SK-N-SH treated with all-trans-retinoic acid at 6 μM for 48 hours (cell line): ENCODE measurements at regions not wholly inside any gene's neighbourhood (a gene's known extent, or its start where the extent isn't known, plus 50 kb on each side); places are given as distances from the start of the nearest gene placed in this dataset.

Experiments
- ATAC-seq: fragments of 200-7000 bp; cut with Tn5 transposase; 3 replicates; pipeline ENCODE4 v1.9.1; 2020; ENCODE audit warnings: mild to moderate bottlenecking, moderate library complexity
- ARNTL ChIP-seq: fragments of 450-650 bp; formaldehyde crosslinking; IDR thresholded peaks from 2 replicates; pipeline ENCODE4 v1.5.0; 2020; ENCODE audit warnings: low read depth, mild to moderate bottlenecking, moderate library complexity, borderline replicate concordance
- BACH2 ChIP-seq: fragments of 250-450 bp; sonication (Bioruptor Pico); IDR thresholded peaks from 2 replicates; pipeline ENCODE4 v1.9.0; 2021; ENCODE audit warnings: mild to moderate bottlenecking, borderline replicate concordance
- CSDC2 ChIP-seq: fragments of 250-450 bp; sonication (Bioruptor Pico); IDR thresholded peaks from 2 replicates; pipeline ENCODE4 v1.5.0; 2020; ENCODE audit warnings: mild to moderate bottlenecking, moderate library complexity
- CSRNP3 ChIP-seq: fragments of 250-450 bp; sonication (Bioruptor Pico); IDR thresholded peaks from 2 replicates; pipeline ENCODE4 v1.5.1; 2021; ENCODE audit warnings: mild to moderate bottlenecking, moderate library complexity
- ESRRG ChIP-seq: fragments of 250-450 bp; sonication (Bioruptor Pico); IDR thresholded peaks from 2 replicates; pipeline ENCODE4 v1.6.1; 2021; ENCODE audit warnings: mild to moderate bottlenecking
- GLIS3 ChIP-seq: fragments of 250-450 bp; sonication (Bioruptor Pico); IDR thresholded peaks from 2 replicates; pipeline ENCODE4 v1.5.0; 2020; ENCODE audit warnings: mild to moderate bottlenecking, moderate library complexity
- OSR1 ChIP-seq: fragments of 250-450 bp; sonication (Bioruptor Pico); IDR thresholded peaks from 2 replicates; pipeline ENCODE4 v1.8.0; 2022; ENCODE audit warnings: moderate library complexity, mild to moderate bottlenecking, inconsistent platforms
- PATZ1 ChIP-seq: fragments of 250-450 bp; sonication (Bioruptor Pico); IDR thresholded peaks from 2 replicates; pipeline ENCODE4 v1.8.0; 2020; ENCODE audit warnings: mild to moderate bottlenecking, moderate library complexity, borderline replicate concordance
- PPARA ChIP-seq: fragments of 250-450 bp; sonication (Bioruptor Pico); IDR thresholded peaks from 2 replicates; pipeline ENCODE4 v1.5.0; 2020; ENCODE audit warnings: mild to moderate bottlenecking, borderline replicate concordance
- SNAI2 ChIP-seq: fragments of 250-450 bp; sonication (Bioruptor Pico); IDR thresholded peaks from 2 replicates; pipeline ENCODE4 v1.5.0; 2020; ENCODE audit warnings: mild to moderate bottlenecking, moderate library complexity
- TCF4 ChIP-seq: fragments of 250-450 bp; sonication (Bioruptor Pico); IDR thresholded peaks from 2 replicates; pipeline ENCODE4 v1.8.0; 2021; ENCODE audit warnings: mild to moderate bottlenecking, moderate library complexity, borderline replicate concordance
- TOX ChIP-seq: fragments of 250-450 bp; sonication (Bioruptor Pico); IDR thresholded peaks from 2 replicates; pipeline ENCODE4 v1.8.0; 2021; ENCODE audit warnings: mild to moderate bottlenecking, moderate library complexity, borderline replicate concordance
- ZC3H10 ChIP-seq: fragments of 250-450 bp; sonication (Bioruptor Pico); IDR thresholded peaks from 2 replicates; pipeline ENCODE4 v1.5.1; 2021; ENCODE audit warnings: mild to moderate bottlenecking, moderate library complexity
- ZFP3 ChIP-seq: fragments of 250-450 bp; sonication (Bioruptor Pico); IDR thresholded peaks from 2 replicates; pipeline ENCODE4 v1.5.0; 2020; ENCODE audit warnings: mild to moderate bottlenecking, moderate library complexity
- ZFP30 ChIP-seq: fragments of 450-650 bp; formaldehyde crosslinking; IDR thresholded peaks from 2 replicates; pipeline ENCODE4 v1.5.0; 2022; ENCODE audit warnings: mild to moderate bottlenecking, moderate library complexity
- ZNF565 ChIP-seq: fragments of 450-650 bp; formaldehyde crosslinking; conservative IDR thresholded peaks from 2 replicates; pipeline ENCODE4 v1.5.0; 2020; ENCODE audit warnings: low read depth, mild to moderate bottlenecking, moderate library complexity
- ZNF8 ChIP-seq: fragments of 450-650 bp; formaldehyde crosslinking; IDR thresholded peaks from 2 replicates; pipeline ENCODE4 v1.5.0; 2020; ENCODE audit warnings: mild to moderate bottlenecking, moderate library complexity
- TF ChIP-seq, protein P1 (sequence below): fragments of 250-450 bp; sonication (Bioruptor Pico); IDR thresholded peaks from 2 replicates; pipeline ENCODE4 v1.8.0; 2021; ENCODE audit warnings: low read depth, mild to moderate bottlenecking, moderate library complexity, borderline replicate concordance
- TF ChIP-seq, protein P2 (sequence below): fragments of 250-450 bp; sonication (Bioruptor Pico); IDR thresholded peaks from 2 replicates; pipeline ENCODE4 v1.5.0; 2020; ENCODE audit warnings: mild to moderate bottlenecking, moderate library complexity
- TF ChIP-seq, protein P3 (sequence below): fragments of 250-450 bp; sonication (Bioruptor Pico); IDR thresholded peaks from 2 replicates; pipeline ENCODE4 v1.5.1; 2020; ENCODE audit warnings: low read depth, mild to moderate bottlenecking, moderate library complexity

DNA sequence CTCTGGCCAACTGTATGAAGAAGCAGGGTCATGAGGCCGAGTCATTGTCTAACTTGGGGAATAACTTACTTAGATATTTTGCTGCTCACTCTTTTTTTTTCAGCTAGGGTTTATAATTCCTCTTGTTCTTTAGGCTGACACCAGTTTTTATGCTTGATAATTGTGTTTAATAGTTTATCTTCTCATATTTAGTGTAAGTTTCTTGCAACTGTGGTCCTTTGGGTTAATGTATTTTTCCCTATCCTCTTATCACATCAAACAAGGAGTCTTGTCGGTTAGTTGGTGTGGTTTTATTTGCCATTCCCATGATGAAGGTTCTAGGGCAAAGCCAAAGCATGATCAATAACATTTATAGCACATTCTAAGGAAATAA lies 204.6 kb downstream of the NUFIP1 start (continued):
- TF ChIP-seq TOX (CRISPR knock-in tag), result no peak

DNA sequence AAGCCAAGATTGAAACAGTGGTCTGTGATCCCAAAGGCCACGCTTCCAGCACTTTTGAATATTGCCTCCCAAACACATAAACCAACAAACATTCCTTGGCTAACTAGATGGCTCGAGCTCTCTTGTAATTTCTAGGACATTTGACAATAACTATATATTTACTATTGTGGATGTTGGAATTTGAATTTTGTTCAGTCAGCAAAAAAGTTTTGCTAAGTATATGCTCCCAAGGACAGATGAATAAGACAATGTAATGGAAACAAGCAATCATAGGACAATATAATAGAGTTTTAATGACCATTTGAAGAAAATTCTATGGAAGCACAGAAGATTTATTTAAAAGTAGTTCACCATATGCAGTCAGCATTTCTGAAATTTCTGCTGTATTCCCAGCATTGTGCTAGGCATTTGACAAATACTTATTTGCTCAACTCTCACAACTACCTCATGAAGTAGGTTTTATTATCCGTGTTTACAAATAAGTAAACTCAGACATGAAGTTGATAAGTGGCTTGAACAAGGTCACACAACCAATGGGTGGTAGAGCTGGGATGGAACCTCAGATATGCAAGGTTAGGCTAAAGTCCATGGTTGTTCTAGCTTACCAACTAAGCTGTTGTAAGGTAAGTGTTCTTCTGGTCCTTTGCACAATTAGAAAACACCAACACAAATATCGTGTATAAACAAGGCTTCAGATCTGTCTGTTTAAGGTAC lies 205.1 kb downstream of the NUFIP1 start:
- ATAC-seq, result no peak
- TF ChIP-seq CSDC2 (CRISPR knock-in tag) (no peak), ZFP30 (CRISPR knock-in tag) (no peak), ARNTL (CRISPR knock-in tag) (no peak), OSR1 (CRISPR knock-in tag) (no peak)
- TF ChIP-seq, protein P1, sequence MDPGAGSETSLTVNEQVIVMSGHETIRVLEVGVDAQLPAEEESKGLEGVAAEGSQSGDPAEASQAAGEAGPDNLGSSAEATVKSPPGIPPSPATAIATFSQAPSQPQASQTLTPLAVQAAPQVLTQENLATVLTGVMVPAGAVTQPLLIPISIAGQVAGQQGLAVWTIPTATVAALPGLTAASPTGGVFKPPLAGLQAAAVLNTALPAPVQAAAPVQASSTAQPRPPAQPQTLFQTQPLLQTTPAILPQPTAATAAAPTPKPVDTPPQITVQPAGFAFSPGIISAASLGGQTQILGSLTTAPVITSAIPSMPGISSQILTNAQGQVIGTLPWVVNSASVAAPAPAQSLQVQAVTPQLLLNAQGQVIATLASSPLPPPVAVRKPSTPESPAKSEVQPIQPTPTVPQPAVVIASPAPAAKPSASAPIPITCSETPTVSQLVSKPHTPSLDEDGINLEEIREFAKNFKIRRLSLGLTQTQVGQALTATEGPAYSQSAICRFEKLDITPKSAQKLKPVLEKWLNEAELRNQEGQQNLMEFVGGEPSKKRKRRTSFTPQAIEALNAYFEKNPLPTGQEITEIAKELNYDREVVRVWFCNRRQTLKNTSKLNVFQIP (CRISPR knock-in tag), result no peak
- TF ChIP-seq, protein P2, sequence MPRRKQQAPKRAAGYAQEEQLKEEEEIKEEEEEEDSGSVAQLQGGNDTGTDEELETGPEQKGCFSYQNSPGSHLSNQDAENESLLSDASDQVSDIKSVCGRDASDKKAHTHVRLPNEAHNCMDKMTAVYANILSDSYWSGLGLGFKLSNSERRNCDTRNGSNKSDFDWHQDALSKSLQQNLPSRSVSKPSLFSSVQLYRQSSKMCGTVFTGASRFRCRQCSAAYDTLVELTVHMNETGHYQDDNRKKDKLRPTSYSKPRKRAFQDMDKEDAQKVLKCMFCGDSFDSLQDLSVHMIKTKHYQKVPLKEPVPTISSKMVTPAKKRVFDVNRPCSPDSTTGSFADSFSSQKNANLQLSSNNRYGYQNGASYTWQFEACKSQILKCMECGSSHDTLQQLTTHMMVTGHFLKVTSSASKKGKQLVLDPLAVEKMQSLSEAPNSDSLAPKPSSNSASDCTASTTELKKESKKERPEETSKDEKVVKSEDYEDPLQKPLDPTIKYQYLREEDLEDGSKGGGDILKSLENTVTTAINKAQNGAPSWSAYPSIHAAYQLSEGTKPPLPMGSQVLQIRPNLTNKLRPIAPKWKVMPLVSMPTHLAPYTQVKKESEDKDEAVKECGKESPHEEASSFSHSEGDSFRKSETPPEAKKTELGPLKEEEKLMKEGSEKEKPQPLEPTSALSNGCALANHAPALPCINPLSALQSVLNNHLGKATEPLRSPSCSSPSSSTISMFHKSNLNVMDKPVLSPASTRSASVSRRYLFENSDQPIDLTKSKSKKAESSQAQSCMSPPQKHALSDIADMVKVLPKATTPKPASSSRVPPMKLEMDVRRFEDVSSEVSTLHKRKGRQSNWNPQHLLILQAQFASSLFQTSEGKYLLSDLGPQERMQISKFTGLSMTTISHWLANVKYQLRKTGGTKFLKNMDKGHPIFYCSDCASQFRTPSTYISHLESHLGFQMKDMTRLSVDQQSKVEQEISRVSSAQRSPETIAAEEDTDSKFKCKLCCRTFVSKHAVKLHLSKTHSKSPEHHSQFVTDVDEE (CRISPR knock-in tag), result no peak

DNA sequence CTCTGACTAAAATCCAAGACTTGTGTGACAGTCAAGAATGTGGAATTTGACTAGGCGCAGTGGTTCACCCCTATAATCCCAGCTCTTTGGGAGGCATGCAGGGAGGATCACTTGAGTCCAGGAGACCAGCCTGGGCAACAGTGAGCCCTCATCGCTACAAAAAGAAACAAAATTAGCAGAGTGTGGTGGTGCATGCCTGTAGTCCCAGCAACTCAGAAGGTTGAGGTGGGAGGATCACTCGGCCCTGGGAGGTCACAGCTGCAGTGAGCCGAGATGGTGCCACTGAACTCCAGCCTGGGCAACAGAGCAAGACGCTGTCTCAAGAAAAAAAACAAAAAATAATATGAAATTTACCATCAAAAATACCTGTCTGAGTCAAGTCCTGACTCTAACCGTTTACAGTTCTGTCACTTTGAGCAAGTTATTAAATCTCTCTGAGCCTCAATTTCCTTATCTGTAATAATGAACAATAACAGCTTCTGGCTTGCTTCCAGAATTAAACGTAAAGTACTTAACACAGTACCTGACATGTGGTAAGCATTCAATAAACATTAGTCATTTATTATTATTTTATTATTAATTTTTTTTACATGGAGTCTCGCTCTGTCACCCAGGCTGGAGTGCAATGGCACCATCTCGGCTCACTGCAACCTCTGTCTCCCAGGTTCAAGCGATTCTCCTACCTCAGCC lies 204.6 kb upstream of the TSC22D1 start:
- TF ChIP-seq, protein P3, sequence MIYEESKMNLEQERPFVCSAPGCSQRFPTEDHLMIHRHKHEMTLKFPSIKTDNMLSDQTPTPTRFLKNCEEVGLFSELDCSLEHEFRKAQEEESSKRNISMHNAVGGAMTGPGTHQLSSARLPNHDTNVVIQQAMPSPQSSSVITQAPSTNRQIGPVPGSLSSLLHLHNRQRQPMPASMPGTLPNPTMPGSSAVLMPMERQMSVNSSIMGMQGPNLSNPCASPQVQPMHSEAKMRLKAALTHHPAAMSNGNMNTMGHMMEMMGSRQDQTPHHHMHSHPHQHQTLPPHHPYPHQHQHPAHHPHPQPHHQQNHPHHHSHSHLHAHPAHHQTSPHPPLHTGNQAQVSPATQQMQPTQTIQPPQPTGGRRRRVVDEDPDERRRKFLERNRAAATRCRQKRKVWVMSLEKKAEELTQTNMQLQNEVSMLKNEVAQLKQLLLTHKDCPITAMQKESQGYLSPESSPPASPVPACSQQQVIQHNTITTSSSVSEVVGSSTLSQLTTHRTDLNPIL (CRISPR knock-in tag), result no peak
- no peak for TF ChIP-seq ZFP3 (CRISPR knock-in tag)
- TF ChIP-seq ZNF8 (CRISPR knock-in tag), result no peak
- TF ChIP-seq ZNF565 (CRISPR knock-in tag), result no peak
- TF ChIP-seq ARNTL (CRISPR knock-in tag), result no peak
- no peak for TF ChIP-seq OSR1 (CRISPR knock-in tag)
- no peak for TF ChIP-seq GLIS3
- TF ChIP-seq ESRRG (CRISPR knock-in tag), result no peak
- no peak for TF ChIP-seq ZFP30 (CRISPR knock-in tag)
- no peak for TF ChIP-seq TCF4 (CRISPR knock-in tag)
- no peak for TF ChIP-seq CSDC2 (CRISPR knock-in tag)
- no peak for TF ChIP-seq SNAI2 (CRISPR knock-in tag)
- no peak for TF ChIP-seq PPARA (CRISPR knock-in tag)
- TF ChIP-seq CSRNP3 (CRISPR knock-in tag), result no peak
- ATAC-seq, result no peak

DNA sequence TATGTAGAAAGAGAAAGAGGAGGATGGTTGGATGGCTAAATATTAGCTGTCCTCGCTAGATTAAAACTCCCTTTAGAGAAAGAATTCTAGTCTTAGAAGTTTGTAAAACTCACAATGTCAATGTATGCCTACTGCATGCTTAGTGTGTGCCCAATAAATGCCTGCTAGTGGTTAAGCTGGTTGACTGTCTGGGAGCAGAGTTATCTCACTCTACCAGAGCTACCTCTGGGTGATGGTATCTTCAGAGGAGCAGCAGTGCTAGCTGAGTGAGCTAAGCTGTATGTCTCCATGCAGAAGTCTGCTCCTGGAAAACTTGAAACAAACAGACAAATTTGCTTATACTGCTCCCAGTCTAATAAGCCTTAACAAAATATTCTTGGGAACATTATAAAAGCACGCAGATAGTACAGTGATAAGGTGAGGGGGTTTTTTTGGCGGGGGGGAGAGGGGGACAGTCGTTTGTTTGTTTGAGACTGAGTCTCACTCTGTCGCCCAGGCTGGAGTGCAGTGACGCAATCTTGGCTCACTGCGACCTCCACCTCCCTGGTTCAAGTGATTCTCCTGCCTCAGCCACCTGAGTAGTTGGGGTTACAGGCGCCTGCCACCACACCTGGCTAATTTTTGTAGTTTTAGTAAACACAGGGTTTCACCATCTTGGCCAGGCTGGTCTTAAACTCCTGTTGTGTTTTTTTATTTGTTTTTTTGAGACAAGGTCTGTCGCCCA lies 202.8 kb upstream of the TSC22D1 start:
- ATAC-seq, result no peak
- TF ChIP-seq, protein P3 (CRISPR knock-in tag), result no peak
- TF ChIP-seq ARNTL (CRISPR knock-in tag), result no peak
- no peak for TF ChIP-seq TCF4 (CRISPR knock-in tag)
- no peak for TF ChIP-seq OSR1 (CRISPR knock-in tag)
- TF ChIP-seq GLIS3, result no peak
- no peak for TF ChIP-seq CSDC2 (CRISPR knock-in tag)
- no peak for TF ChIP-seq PATZ1 (CRISPR knock-in tag)
- no peak for TF ChIP-seq ZFP3 (CRISPR knock-in tag)
- TF ChIP-seq, protein P1 (CRISPR knock-in tag), result no peak
- no peak for TF ChIP-seq ZC3H10
- no peak for TF ChIP-seq PPARA (CRISPR knock-in tag)
- TF ChIP-seq BACH2 (CRISPR knock-in tag), result no peak
- no peak for TF ChIP-seq ZFP30 (CRISPR knock-in tag)
